Endothelial cell (in vitro differentiated cells): ENCODE measurements at regions not wholly inside any gene's neighbourhood (a gene's known extent, or its start where the extent isn't known, plus 50 kb on each side); places are given as distances from the start of the nearest gene placed in this dataset.

ENCODE experiments used
- DNase-seq: peaks from one replicate; pipeline ENCODE4 v3.0.0; 2021; ENCODE audit warnings: low spot score
- H3K27ac Mint-ChIP-seq: one replicate; pipeline ENCODE4 v1.8.0; 2021; ENCODE audit warnings: mixed read lengths, inconsistent platforms; ENCODE audit not compliant: unreplicated experiment
- H3K27me3 Mint-ChIP-seq: one replicate; pipeline ENCODE4 v1.8.0; 2021; ENCODE audit warnings: mild to moderate bottlenecking, moderate library complexity, mixed read lengths, inconsistent platforms; ENCODE audit not compliant: unreplicated experiment
- H3K36me3 Mint-ChIP-seq: one replicate; pipeline ENCODE4 v1.8.0; 2021; ENCODE audit warnings: mild to moderate bottlenecking, low read depth, mixed read lengths, inconsistent platforms; ENCODE audit not compliant: unreplicated experiment
- H3K4me1 Mint-ChIP-seq: one replicate; pipeline ENCODE4 v1.8.0; 2021; ENCODE audit warnings: mild to moderate bottlenecking, mixed read lengths, inconsistent platforms; ENCODE audit not compliant: unreplicated experiment
- H3K4me3 Mint-ChIP-seq: one replicate; pipeline ENCODE4 v1.8.0; 2021; ENCODE audit warnings: mild to moderate bottlenecking, mixed read lengths, inconsistent platforms; ENCODE audit not compliant: unreplicated experiment
- H3K9me3 Mint-ChIP-seq: one replicate; pipeline ENCODE4 v1.8.0; 2021; ENCODE audit warnings: mixed read lengths, inconsistent platforms; ENCODE audit not compliant: unreplicated experiment
- TF ChIP-seq, protein P1 (sequence below): fragments of 200-600 bp; sonication (generic); IDR thresholded peaks from one replicate; pipeline ENCODE4 v1.5.0; 2021; ENCODE audit warnings: antibody characterized with exemption; ENCODE audit not compliant: unreplicated experiment

DNA sequence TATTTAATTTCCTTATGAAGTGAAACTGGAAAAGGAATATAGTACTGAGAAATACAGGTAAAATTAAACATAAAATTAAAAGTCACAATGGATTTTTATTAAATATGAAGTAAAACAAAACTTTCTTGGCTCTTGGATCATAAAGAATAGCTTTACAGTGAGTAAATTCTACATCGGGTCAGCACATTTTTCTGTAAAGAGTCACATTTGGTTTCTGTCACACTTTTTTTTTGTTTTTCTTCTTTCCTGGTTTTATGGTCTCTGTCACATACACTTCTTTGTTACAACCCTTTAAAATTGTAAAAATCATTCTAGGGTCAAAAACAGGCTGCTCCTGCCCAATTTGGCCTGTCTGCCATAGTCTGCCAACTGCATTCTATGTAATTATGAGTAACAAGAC is 254.4 kb upstream of the POU3F2 start:
- H3K4me1 Mint-ChIP-seq, result no peaks in the 10 kb centered on the region
- H3K9me3 Mint-ChIP-seq, result no peaks in the 10 kb centered on the region
- DNase-seq, result no peak
- no peak overlapping the region for H3K4me3 Mint-ChIP-seq
- no peaks in the 10 kb centered on the region for H3K27me3 Mint-ChIP-seq
- H3K36me3 Mint-ChIP-seq, result no peaks in the 10 kb centered on the region
- H3K27ac Mint-ChIP-seq, result no peak overlapping the region
- TF ChIP-seq, protein P1, sequence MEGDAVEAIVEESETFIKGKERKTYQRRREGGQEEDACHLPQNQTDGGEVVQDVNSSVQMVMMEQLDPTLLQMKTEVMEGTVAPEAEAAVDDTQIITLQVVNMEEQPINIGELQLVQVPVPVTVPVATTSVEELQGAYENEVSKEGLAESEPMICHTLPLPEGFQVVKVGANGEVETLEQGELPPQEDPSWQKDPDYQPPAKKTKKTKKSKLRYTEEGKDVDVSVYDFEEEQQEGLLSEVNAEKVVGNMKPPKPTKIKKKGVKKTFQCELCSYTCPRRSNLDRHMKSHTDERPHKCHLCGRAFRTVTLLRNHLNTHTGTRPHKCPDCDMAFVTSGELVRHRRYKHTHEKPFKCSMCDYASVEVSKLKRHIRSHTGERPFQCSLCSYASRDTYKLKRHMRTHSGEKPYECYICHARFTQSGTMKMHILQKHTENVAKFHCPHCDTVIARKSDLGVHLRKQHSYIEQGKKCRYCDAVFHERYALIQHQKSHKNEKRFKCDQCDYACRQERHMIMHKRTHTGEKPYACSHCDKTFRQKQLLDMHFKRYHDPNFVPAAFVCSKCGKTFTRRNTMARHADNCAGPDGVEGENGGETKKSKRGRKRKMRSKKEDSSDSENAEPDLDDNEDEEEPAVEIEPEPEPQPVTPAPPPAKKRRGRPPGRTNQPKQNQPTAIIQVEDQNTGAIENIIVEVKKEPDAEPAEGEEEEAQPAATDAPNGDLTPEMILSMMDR, result no peak

- Mint-ChIP-seq H3K9me3 (no peaks in the 10 kb centered on the region), H3K36me3 (no peaks in the 10 kb centered on the region), H3K4me1 (no peaks in the 10 kb centered on the region), H3K4me3 (no peak overlapping the region), H3K27me3 (no peaks in the 10 kb centered on the region), H3K27ac (no peak overlapping the region)
- TF ChIP-seq, protein P1, result no peak
- no peak for DNase-seq
Observed at GRCh38 chr6:98581705-98582104, 252.7 kb upstream of the POU3F2 start.

DNA sequence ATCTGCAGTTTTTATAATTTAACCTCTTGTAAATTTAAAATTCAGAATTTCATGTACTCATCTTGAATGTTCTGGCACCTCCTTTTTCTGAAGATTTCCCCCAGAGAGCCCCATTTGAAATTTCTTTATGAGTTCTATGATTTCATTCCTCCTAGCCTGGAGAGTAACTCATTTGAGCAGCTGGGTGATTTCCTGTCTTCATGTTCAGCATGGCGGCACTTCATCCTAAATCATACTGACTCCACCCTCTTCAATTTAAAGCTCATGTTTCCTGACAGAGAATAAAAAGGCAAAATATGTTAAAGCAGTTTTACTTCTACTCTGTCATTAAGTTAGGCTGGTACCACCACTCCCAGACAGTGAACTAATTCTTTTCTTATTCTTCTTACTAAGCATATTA is 250.9 kb upstream of the POU3F2 start:
- Mint-ChIP-seq H3K27ac (no peak overlapping the region), H3K4me3 (no peak overlapping the region), H3K4me1 (no peaks in the 10 kb centered on the region), H3K27me3 (no peaks in the 10 kb centered on the region), H3K36me3 (no peaks in the 10 kb centered on the region), H3K9me3 (no peaks in the 10 kb centered on the region)
- TF ChIP-seq, protein P1, result no peak
- no peak for DNase-seq

- Mint-ChIP-seq H3K36me3 (no peaks in the 10 kb centered on the region), H3K27me3 (no peaks in the 10 kb centered on the region), H3K4me1 (no peaks in the 10 kb centered on the region), H3K9me3 (no peaks in the 10 kb centered on the region), H3K27ac (no peak overlapping the region), H3K4me3 (no peak overlapping the region)
- no peak for DNase-seq
- TF ChIP-seq, protein P1, result no peak
Observed at GRCh38 chr6:98586163-98586562, 248.2 kb upstream of the POU3F2 start.

DNA sequence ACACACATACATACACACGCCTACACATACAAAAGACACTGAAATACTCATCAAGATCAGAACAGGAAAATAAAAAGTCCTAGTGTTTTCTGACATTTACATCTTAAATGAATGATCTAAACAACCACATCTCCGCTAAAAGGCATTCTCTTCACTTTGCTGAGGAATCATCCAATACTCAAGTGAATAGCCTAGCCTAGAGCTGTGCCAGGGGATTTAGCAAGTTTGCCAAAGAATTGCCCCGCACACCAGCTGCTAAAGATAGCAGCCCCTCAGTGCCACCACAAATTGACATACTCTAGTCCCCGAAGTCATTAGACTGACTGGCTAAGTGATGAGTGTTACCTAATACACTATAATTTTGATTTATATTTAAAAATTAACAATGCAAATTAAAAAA is 246.8 kb upstream of the POU3F2 start:
- H3K27me3 Mint-ChIP-seq, result no peaks in the 10 kb centered on the region
- no peak overlapping the region for H3K27ac Mint-ChIP-seq
- DNase-seq, result no peak
- TF ChIP-seq, protein P1, result no peak
- H3K4me1 Mint-ChIP-seq, result no peaks in the 10 kb centered on the region
- no peaks in the 10 kb centered on the region for H3K36me3 Mint-ChIP-seq
- H3K4me3 Mint-ChIP-seq, result no peak overlapping the region
- H3K9me3 Mint-ChIP-seq, result no peaks in the 10 kb centered on the region
